ENCODE measurements at regions not wholly inside any gene's neighbourhood (a gene's known extent, or its start where the extent isn't known, plus 50 kb on each side); places are given as distances from the start of the nearest gene placed in this dataset.

DNA sequence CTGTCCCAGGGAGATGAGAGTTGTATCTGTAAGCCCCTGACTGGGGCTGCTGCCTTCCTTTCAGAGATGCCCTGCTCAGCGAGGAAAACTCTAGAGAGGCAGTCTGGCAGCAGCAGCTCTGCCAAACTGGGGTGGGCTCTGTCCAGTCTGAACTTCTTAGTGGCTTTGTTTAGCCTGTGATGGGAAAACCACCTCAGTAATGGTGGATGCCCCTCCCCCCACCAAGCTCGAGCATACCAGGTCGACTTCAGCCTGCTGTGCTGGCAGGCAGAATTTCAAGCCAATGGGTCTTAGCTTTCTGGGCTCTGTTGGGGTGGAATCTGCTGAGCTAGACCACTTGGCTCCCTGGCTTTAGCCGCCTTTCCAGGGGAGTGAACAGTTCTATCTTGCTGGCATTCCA is 218.3 kb downstream of the TUSC7 start:
- TF ChIP-seq, protein P1, sequence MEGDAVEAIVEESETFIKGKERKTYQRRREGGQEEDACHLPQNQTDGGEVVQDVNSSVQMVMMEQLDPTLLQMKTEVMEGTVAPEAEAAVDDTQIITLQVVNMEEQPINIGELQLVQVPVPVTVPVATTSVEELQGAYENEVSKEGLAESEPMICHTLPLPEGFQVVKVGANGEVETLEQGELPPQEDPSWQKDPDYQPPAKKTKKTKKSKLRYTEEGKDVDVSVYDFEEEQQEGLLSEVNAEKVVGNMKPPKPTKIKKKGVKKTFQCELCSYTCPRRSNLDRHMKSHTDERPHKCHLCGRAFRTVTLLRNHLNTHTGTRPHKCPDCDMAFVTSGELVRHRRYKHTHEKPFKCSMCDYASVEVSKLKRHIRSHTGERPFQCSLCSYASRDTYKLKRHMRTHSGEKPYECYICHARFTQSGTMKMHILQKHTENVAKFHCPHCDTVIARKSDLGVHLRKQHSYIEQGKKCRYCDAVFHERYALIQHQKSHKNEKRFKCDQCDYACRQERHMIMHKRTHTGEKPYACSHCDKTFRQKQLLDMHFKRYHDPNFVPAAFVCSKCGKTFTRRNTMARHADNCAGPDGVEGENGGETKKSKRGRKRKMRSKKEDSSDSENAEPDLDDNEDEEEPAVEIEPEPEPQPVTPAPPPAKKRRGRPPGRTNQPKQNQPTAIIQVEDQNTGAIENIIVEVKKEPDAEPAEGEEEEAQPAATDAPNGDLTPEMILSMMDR (IDR thresholded peaks at IDR 0.05), result no peak
- TF ChIP-seq POLR2A (IDR thresholded peaks at IDR 0.05), result no peak

All from lower leg skin (tissue), 3 donors.